HepG2 (cell line): ENCODE measurements at regions not wholly inside any gene's neighbourhood (a gene's known extent, or its start where the extent isn't known, plus 50 kb on each side); places are given as distances from the start of the nearest gene placed in this dataset.

Experiments
- ARNT ChIP-seq: fragments of 450-650 bp; IDR thresholded peaks from 2 replicates; pipeline ENCODE4 v1.6.1; 2017
- CHD4 ChIP-seq: fragments of 200-600 bp; sonication (generic); IDR thresholded peaks from 2 replicates; pipeline ENCODE4 v1.7.0; 2017; ENCODE audit warnings: mild to moderate bottlenecking, low read length, borderline replicate concordance
- ERF ChIP-seq: IDR thresholded peaks from 2 replicates; pipeline ENCODE4 v1.6.1; 2018; ENCODE audit warnings: missing biosample characterization, missing genetic modification reagents
- HDAC1 ChIP-seq: sonication (generic); formaldehyde crosslinking; IDR thresholded peaks from 2 replicates; pipeline ENCODE4 v1.5.1; 2020; ENCODE audit warnings: mild to moderate bottlenecking, missing genetic modification reagents
- KMT2B ChIP-seq: IDR thresholded peaks from 2 replicates; pipeline ENCODE4 v1.6.1; 2016; ENCODE audit warnings: missing genetic modification reagents, missing compliant biosample characterization
- NR2F2 ChIP-seq: IDR thresholded peaks from 2 replicates; pipeline ENCODE4 v1.6.1; 2012; ENCODE audit warnings: low read depth, inconsistent platforms, borderline replicate concordance
- SIN3B ChIP-seq: fragments of 150-350 bp; IDR thresholded peaks from 2 replicates; pipeline ENCODE4 v1.6.1; 2014; ENCODE audit warnings: low read length
- SIX1 ChIP-seq: sonication (generic); formaldehyde crosslinking; IDR thresholded peaks from 2 replicates; pipeline ENCODE4 v1.4.0; 2020; ENCODE audit warnings: missing genetic modification reagents, borderline replicate concordance
- TBL1XR1 ChIP-seq: fragments of 150-350 bp; IDR thresholded peaks from 2 replicates; pipeline ENCODE4 v1.6.1; 2014; ENCODE audit warnings: borderline replicate concordance, low read length; ENCODE audit not compliant: partially characterized antibody
- TBX2 ChIP-seq: sonication (generic); formaldehyde crosslinking; IDR thresholded peaks from 2 replicates; pipeline ENCODE4 v1.5.0; 2020; ENCODE audit warnings: missing genetic modification reagents, mild to moderate bottlenecking, borderline replicate concordance
- ZFP36 ChIP-seq: fragments of 150-350 bp; IDR thresholded peaks from 2 replicates; pipeline ENCODE4 v1.6.1; 2018; ENCODE audit warnings: borderline replicate concordance, low read length, low read depth; ENCODE audit not compliant: partially characterized antibody
- ZNF12 ChIP-seq: sonication (generic); formaldehyde crosslinking; IDR thresholded peaks from 2 replicates; pipeline ENCODE4 v1.5.0; 2020; ENCODE audit warnings: missing genetic modification reagents
- ZNF264 ChIP-seq: sonication (generic); formaldehyde crosslinking; IDR thresholded peaks from 2 replicates; pipeline ENCODE4 v1.4.0; 2020; ENCODE audit warnings: missing genetic modification reagents
- ZNF329 ChIP-seq: sonication (generic); formaldehyde crosslinking; IDR thresholded peaks from 2 replicates; pipeline ENCODE4 v1.9.0; 2021; ENCODE audit warnings: low read depth, mild to moderate bottlenecking, missing genetic modification reagents
- ZNF496 ChIP-seq: sonication (generic); formaldehyde crosslinking; IDR thresholded peaks from 2 replicates; pipeline ENCODE4 v1.8.1; 2023; ENCODE audit warnings: mild to moderate bottlenecking, moderate library complexity, missing genetic modification reagents; ENCODE audit not compliant: insufficient replicate concordance
- ZNF549 ChIP-seq: sonication (generic); formaldehyde crosslinking; IDR thresholded peaks from 2 replicates; pipeline ENCODE4 v1.5.0; 2020; ENCODE audit warnings: missing genetic modification reagents
- ZNF841 ChIP-seq: sonication (generic); formaldehyde crosslinking; IDR thresholded peaks from 2 replicates; pipeline ENCODE4 v1.8.1; 2023; ENCODE audit warnings: missing genetic modification reagents, borderline replicate concordance
- TF ChIP-seq, protein P1 (sequence below): IDR thresholded peaks from 2 replicates; pipeline ENCODE4 v1.6.1; 2016; ENCODE audit warnings: missing compliant biosample characterization, missing genetic modification reagents, borderline replicate concordance
- TF ChIP-seq, protein P2 (sequence below): sonication (generic); formaldehyde crosslinking; IDR thresholded peaks from 2 replicates; pipeline ENCODE4 v1.5.1; 2020; ENCODE audit warnings: missing genetic modification reagents, mild to moderate bottlenecking, borderline replicate concordance
- TF ChIP-seq, protein P3 (sequence below): sonication (generic); formaldehyde crosslinking; IDR thresholded peaks from 2 replicates; pipeline ENCODE4 v1.5.0; 2020; ENCODE audit warnings: mild to moderate bottlenecking, missing genetic modification reagents
- TF ChIP-seq, protein P4 (sequence below): sonication (generic); formaldehyde crosslinking; conservative IDR thresholded peaks from 2 replicates; pipeline ENCODE4 v1.4.0; 2020; ENCODE audit warnings: mild to moderate bottlenecking, missing genetic modification reagents, moderate library complexity

DNA sequence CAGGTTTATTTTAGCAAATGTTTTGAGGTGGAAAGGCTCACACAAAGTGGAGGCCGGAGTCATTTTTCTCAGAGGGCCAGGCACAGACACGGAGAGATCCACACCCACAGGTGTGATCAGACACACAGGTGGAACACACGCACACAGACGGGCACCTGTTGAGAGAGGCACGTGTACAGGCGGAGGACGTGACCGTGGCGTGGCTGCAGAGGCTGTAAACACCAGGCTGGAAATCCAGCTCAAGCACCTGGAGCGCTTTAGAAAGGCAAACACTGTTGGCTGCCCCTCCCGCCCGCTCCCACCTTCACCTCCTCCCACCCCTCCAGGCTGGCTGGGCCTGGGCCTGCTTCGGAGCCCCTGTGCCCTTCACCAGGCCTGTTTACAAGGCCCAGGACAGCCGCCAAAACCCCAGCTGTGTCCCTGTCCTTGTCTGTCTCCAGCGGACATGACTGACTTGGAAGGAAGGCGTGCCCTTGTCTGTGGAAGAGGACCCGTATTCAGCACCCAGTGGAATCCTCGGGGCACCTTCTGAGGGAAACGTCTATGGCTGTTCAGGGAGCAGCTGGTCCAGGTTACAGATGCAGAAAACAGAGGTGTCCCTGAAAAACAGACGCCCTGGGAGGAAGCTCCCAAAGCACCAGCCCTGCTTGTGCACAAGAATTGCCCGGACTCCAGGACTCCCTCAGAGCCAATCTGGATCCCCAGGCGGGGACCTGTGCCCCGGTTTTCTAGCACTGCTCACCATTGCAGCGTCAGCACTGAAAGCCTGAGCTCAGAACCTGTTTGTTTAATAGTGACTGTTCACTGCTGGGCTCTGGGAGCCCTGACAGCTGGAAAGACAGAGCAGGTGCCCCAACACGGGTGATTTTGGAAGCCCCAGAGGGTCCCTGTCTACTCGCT is 134.3 kb upstream of the HAAO start (continued):
- TF ChIP-seq, protein P1, sequence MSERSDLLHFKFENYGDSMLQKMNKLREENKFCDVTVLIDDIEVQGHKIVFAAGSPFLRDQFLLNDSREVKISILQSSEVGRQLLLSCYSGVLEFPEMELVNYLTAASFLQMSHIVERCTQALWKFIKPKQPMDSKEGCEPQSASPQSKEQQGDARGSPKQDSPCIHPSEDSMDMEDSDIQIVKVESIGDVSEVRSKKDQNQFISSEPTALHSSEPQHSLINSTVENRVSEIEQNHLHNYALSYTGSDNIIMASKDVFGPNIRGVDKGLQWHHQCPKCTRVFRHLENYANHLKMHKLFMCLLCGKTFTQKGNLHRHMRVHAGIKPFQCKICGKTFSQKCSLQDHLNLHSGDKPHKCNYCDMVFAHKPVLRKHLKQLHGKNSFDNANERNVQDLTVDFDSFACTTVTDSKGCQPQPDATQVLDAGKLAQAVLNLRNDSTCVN (CRISPR knock-in tag), result 0 out of 2 replicates have a peak, but pooled peaks have one; percentile 38
- TF ChIP-seq, protein P2, sequence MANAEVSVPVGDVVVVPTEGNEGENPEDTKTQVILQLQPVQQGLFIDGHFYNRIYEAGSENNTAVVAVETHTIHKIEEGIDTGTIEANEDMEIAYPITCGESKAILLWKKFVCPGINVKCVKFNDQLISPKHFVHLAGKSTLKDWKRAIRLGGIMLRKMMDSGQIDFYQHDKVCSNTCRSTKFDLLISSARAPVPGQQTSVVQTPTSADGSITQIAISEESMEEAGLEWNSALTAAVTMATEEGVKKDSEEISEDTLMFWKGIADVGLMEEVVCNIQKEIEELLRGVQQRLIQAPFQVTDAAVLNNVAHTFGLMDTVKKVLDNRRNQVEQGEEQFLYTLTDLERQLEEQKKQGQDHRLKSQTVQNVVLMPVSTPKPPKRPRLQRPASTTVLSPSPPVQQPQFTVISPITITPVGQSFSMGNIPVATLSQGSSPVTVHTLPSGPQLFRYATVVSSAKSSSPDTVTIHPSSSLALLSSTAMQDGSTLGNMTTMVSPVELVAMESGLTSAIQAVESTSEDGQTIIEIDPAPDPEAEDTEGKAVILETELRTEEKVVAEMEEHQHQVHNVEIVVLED, result no peak
- no peak for TF ChIP-seq ZNF549 (CRISPR knock-in tag)
- no peak for TF ChIP-seq ZNF841
- TF ChIP-seq, protein P3, sequence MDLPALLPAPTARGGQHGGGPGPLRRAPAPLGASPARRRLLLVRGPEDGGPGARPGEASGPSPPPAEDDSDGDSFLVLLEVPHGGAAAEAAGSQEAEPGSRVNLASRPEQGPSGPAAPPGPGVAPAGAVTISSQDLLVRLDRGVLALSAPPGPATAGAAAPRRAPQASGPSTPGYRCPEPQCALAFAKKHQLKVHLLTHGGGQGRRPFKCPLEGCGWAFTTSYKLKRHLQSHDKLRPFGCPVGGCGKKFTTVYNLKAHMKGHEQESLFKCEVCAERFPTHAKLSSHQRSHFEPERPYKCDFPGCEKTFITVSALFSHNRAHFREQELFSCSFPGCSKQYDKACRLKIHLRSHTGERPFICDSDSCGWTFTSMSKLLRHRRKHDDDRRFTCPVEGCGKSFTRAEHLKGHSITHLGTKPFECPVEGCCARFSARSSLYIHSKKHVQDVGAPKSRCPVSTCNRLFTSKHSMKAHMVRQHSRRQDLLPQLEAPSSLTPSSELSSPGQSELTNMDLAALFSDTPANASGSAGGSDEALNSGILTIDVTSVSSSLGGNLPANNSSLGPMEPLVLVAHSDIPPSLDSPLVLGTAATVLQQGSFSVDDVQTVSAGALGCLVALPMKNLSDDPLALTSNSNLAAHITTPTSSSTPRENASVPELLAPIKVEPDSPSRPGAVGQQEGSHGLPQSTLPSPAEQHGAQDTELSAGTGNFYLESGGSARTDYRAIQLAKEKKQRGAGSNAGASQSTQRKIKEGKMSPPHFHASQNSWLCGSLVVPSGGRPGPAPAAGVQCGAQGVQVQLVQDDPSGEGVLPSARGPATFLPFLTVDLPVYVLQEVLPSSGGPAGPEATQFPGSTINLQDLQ (CRISPR knock-in tag), result no peak
- no peak for TF ChIP-seq ZFP36
- TF ChIP-seq TBX2, result peak; percentile 64; the same call in 1 of the 2 replicates
- no peak for TF ChIP-seq ZNF496 (CRISPR knock-in tag)
- TF ChIP-seq NR2F2, result no peak
- TF ChIP-seq ERF (CRISPR knock-in tag), result no peak
- TF ChIP-seq TBL1XR1, result no peak
- peak; percentile 68; the same call in 1 of the 2 replicates for TF ChIP-seq ZNF264 (CRISPR knock-in tag)
- TF ChIP-seq, protein P4, sequence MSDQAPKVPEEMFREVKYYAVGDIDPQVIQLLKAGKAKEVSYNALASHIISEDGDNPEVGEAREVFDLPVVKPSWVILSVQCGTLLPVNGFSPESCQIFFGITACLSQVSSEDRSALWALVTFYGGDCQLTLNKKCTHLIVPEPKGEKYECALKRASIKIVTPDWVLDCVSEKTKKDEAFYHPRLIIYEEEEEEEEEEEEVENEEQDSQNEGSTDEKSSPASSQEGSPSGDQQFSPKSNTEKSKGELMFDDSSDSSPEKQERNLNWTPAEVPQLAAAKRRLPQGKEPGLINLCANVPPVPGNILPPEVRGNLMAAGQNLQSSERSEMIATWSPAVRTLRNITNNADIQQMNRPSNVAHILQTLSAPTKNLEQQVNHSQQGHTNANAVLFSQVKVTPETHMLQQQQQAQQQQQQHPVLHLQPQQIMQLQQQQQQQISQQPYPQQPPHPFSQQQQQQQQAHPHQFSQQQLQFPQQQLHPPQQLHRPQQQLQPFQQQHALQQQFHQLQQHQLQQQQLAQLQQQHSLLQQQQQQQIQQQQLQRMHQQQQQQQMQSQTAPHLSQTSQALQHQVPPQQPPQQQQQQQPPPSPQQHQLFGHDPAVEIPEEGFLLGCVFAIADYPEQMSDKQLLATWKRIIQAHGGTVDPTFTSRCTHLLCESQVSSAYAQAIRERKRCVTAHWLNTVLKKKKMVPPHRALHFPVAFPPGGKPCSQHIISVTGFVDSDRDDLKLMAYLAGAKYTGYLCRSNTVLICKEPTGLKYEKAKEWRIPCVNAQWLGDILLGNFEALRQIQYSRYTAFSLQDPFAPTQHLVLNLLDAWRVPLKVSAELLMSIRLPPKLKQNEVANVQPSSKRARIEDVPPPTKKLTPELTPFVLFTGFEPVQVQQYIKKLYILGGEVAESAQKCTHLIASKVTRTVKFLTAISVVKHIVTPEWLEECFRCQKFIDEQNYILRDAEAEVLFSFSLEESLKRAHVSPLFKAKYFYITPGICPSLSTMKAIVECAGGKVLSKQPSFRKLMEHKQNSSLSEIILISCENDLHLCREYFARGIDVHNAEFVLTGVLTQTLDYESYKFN (CRISPR knock-in tag), result no peak
- no peak for TF ChIP-seq ZNF12
- peak; percentile 63; the same call in 1 of the 2 replicates for TF ChIP-seq HDAC1
- TF ChIP-seq SIN3B, result no peak
- no peak for TF ChIP-seq KMT2B (CRISPR knock-in tag)
- TF ChIP-seq ZNF329 (CRISPR knock-in tag), result no peak
- TF ChIP-seq SIX1, result 0 out of 2 replicates have a peak, but pooled peaks have one; percentile 49
- no peak for TF ChIP-seq ARNT
- TF ChIP-seq CHD4, result no peak
